ENCODE measurements at regions not wholly inside any gene's neighbourhood (a gene's known extent, or its start where the extent isn't known, plus 50 kb on each side); places are given as distances from the start of the nearest gene placed in this dataset.

- Mint-ChIP-seq H3K4me1 (ENCODE audit: unreplicated experiment) (peaks cover 16% of the 10 kb centered on the region), H3K9me3 (ENCODE audit: unreplicated experiment) (no peaks in the 10 kb centered on the region), H3K36me3 (ENCODE audit: unreplicated experiment) (no peaks in the 10 kb centered on the region), H3K27ac (ENCODE audit: unreplicated experiment) (no peak overlapping the region), H3K4me3 (ENCODE audit: unreplicated experiment) (no peak overlapping the region), H3K27me3 (ENCODE audit: unreplicated experiment) (peaks cover 10% of the 10 kb centered on the region)
- DNase-seq (ENCODE audit: extremely low spot score, unreplicated experiment), result peak; percentile 71
- TF ChIP-seq, protein P1, sequence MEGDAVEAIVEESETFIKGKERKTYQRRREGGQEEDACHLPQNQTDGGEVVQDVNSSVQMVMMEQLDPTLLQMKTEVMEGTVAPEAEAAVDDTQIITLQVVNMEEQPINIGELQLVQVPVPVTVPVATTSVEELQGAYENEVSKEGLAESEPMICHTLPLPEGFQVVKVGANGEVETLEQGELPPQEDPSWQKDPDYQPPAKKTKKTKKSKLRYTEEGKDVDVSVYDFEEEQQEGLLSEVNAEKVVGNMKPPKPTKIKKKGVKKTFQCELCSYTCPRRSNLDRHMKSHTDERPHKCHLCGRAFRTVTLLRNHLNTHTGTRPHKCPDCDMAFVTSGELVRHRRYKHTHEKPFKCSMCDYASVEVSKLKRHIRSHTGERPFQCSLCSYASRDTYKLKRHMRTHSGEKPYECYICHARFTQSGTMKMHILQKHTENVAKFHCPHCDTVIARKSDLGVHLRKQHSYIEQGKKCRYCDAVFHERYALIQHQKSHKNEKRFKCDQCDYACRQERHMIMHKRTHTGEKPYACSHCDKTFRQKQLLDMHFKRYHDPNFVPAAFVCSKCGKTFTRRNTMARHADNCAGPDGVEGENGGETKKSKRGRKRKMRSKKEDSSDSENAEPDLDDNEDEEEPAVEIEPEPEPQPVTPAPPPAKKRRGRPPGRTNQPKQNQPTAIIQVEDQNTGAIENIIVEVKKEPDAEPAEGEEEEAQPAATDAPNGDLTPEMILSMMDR (IDR thresholded peaks at IDR 0.05), result no peak
Observed at GRCh38 chr14:101708853-101709532, 52.5 kb upstream of the PPP2R5C start.

GRCh38 chr14:101709533-101709881, 52.0 kb upstream of the PPP2R5C start:
- H3K4me1 Mint-ChIP-seq (ENCODE audit: unreplicated experiment), result peaks cover 16% of the 10 kb centered on the region

GRCh38 chr14:101709962-101710931, 51.3 kb upstream of the PPP2R5C start:
- Mint-ChIP-seq H3K27ac (ENCODE audit: unreplicated experiment) (no peak overlapping the region), H3K4me1 (ENCODE audit: unreplicated experiment) (peaks cover 14% of the 10 kb centered on the region), H3K27me3 (ENCODE audit: unreplicated experiment) (peaks cover under 1% of the 10 kb centered on the region), H3K4me3 (ENCODE audit: unreplicated experiment) (no peak overlapping the region), H3K36me3 (ENCODE audit: unreplicated experiment) (no peaks in the 10 kb centered on the region), H3K9me3 (ENCODE audit: unreplicated experiment) (peaks cover 3% of the 10 kb centered on the region)
- DNase-seq (ENCODE audit: extremely low spot score, unreplicated experiment), result peak; percentile 65
- TF ChIP-seq, protein P1 (IDR thresholded peaks at IDR 0.05), result no peak

More at GRCh38 chr14:101709533-101709881, 52.0 kb upstream of the PPP2R5C start:
- no peak overlapping the region for H3K4me3 Mint-ChIP-seq (ENCODE audit: unreplicated experiment)
- H3K9me3 Mint-ChIP-seq (ENCODE audit: unreplicated experiment), result peaks cover 3% of the 10 kb centered on the region
- TF ChIP-seq, protein P1 (IDR thresholded peaks at IDR 0.05), result no peak
- DNase-seq (ENCODE audit: extremely low spot score, unreplicated experiment), result no peak
- no peak overlapping the region for H3K27ac Mint-ChIP-seq (ENCODE audit: unreplicated experiment)
- peaks cover 4% of the 10 kb centered on the region for H3K27me3 Mint-ChIP-seq (ENCODE audit: unreplicated experiment)
- no peaks in the 10 kb centered on the region for H3K36me3 Mint-ChIP-seq (ENCODE audit: unreplicated experiment)

- Mint-ChIP-seq H3K27ac (ENCODE audit: unreplicated experiment) (no peak overlapping the region), H3K27me3 (ENCODE audit: unreplicated experiment) (no peaks in the 10 kb centered on the region), H3K4me3 (ENCODE audit: unreplicated experiment) (no peak overlapping the region), H3K4me1 (ENCODE audit: unreplicated experiment) (peaks cover 12% of the 10 kb centered on the region), H3K9me3 (ENCODE audit: unreplicated experiment) (peaks cover 3% of the 10 kb centered on the region), H3K36me3 (ENCODE audit: unreplicated experiment) (no peaks in the 10 kb centered on the region)
- TF ChIP-seq, protein P1 (IDR thresholded peaks at IDR 0.05), result no peak
- DNase-seq (ENCODE audit: extremely low spot score, unreplicated experiment), result peak; percentile 75
Observed at GRCh38 chr14:101711041-101711856, 50.3 kb upstream of the PPP2R5C start.
